ENCODE measurements at regions not wholly inside any gene's neighbourhood (a gene's known extent, or its start where the extent isn't known, plus 50 kb on each side); places are given as distances from the start of the nearest gene placed in this dataset.

- TF ChIP-seq EZH2 (IDR thresholded peaks at IDR 0.05): no peak
- TF ChIP-seq POLR2AphosphoS5 (IDR thresholded peaks at IDR 0.05; ENCODE audit: borderline replicate concordance, low read depth, low read length): no peak
- TF ChIP-seq FOXP2 (optimal IDR thresholded peaks at IDR 0.05; ENCODE audit: control extremely low read depth, extremely low read length, insufficient read depth): no peak
Measured at GRCh38 chr5:133728475-133728874, 116.1 kb upstream of the FSTL4 start.
